GM13977 (cell line): ENCODE measurements at regions not wholly inside any gene's neighbourhood (a gene's known extent, or its start where the extent isn't known, plus 50 kb on each side); places are given as distances from the start of the nearest gene placed in this dataset.

Experiments
- DNase-seq: peaks from one replicate; pipeline ENCODE4 v3.0.0; 2012; ENCODE audit warnings: low spot score
- in situ Hi-C: fragments of 300-500 bp; cut with MboI; formaldehyde crosslinking; loops from one replicate; pipeline ENCODE4 v1.12.0; 2022; ENCODE audit warnings: low sequenced_read_pairs, low pct_unique_long_range_greater_than_20kb, mixed read lengths, inconsistent platforms; ENCODE audit not compliant: unreplicated experiment
- TF ChIP-seq, protein P1 (sequence below): IDR thresholded peaks from 2 replicates; pipeline ENCODE4 v1.5.1; 2012; ENCODE audit warnings: mild to moderate bottlenecking, control low read depth; ENCODE audit not compliant: insufficient read depth; ENCODE audit errors: extremely low read depth, missing control alignments

DNA sequence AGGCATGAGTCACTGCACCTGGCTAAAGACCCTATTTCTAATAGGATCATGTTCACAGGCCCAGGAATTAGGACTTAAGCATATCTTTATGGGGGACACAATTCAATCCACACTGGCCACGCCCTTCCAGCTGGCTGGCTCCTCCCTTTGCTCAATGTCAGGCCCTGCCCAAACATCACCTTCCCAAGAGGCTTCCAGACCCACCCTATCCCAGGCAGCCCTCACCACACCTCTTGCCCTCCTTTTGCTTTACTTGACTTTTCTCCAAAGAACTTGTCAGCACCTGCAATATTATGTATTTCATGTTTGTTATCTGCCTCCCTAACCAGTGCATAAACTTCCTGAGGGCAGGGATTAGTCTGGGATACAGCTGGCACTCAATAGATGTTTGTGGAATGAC lies 109.6 kb upstream of the CDH5 start:
- in situ Hi-C loops, result no loop called here
- TF ChIP-seq, protein P1, sequence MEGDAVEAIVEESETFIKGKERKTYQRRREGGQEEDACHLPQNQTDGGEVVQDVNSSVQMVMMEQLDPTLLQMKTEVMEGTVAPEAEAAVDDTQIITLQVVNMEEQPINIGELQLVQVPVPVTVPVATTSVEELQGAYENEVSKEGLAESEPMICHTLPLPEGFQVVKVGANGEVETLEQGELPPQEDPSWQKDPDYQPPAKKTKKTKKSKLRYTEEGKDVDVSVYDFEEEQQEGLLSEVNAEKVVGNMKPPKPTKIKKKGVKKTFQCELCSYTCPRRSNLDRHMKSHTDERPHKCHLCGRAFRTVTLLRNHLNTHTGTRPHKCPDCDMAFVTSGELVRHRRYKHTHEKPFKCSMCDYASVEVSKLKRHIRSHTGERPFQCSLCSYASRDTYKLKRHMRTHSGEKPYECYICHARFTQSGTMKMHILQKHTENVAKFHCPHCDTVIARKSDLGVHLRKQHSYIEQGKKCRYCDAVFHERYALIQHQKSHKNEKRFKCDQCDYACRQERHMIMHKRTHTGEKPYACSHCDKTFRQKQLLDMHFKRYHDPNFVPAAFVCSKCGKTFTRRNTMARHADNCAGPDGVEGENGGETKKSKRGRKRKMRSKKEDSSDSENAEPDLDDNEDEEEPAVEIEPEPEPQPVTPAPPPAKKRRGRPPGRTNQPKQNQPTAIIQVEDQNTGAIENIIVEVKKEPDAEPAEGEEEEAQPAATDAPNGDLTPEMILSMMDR, result no peak
- DNase-seq, result no peak

DNA sequence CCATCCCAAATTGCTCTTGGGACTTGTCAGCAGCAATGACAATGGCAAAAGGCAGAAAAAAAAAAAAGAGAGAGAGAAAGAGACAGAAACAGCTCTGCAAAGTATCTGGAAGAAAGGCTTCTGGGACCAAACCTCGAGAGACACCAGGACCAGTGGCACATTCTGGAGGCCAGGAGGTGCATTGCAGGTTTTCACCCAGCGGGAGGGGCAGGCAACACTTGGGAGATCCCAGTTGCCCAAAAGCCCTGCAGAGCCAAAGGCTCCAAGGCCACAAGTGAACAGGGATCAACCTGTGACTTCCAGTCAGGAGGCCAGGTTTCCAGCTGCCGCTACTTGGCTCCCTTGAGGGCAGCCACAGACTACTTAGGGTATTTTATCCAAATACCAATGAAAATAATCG lies 110.8 kb upstream of the CDH5 start:
- no peak for DNase-seq
- TF ChIP-seq, protein P1, result no peak
- in situ Hi-C loops, result no loop called here

DNA sequence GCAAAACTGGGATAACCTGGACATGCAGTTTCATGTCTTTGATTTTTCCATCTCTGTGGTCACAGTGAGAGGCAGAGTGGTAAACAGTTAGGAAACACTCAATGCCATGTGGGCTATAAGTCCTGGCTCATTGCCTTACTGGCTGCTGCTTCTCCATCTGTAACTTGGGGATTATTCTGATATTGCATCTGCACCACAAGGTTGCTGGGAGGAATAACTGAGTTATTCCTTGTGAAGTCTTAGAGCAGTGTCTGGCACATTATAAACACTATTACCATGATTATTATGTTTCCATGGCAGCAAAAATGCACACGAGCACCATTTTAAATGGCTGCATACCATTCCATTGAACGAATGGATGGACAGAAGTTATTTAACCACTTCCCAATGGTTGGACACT lies 111.7 kb upstream of the CDH5 start:
- TF ChIP-seq, protein P1, result no peak
- in situ Hi-C loops, result no loop called here

DNA sequence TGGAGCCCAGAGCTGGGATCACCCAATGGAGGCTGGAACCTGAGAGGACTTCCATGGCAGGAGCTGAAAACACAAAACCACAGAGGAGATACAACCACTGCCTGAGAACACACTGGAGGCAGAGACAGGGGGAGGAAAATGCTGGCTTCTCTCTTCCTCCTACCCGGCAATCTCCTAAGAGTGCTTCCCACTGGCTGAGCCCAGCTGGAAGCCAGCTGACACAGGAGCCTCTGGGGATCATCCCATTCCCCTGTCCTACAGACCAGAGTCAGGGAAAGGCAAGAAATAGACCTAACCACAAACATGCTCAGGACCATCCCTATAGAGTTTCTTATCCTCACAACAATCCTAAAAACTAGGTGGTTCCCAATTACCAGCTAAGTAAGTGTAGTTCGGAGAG lies 112.4 kb upstream of the CDH5 start:
- in situ Hi-C loops, result no loop called here
- no peak for DNase-seq
- TF ChIP-seq, protein P1, result no peak

More for the DNA sequence above, 111.7 kb upstream of the CDH5 start:
- DNase-seq, result no peak

DNA sequence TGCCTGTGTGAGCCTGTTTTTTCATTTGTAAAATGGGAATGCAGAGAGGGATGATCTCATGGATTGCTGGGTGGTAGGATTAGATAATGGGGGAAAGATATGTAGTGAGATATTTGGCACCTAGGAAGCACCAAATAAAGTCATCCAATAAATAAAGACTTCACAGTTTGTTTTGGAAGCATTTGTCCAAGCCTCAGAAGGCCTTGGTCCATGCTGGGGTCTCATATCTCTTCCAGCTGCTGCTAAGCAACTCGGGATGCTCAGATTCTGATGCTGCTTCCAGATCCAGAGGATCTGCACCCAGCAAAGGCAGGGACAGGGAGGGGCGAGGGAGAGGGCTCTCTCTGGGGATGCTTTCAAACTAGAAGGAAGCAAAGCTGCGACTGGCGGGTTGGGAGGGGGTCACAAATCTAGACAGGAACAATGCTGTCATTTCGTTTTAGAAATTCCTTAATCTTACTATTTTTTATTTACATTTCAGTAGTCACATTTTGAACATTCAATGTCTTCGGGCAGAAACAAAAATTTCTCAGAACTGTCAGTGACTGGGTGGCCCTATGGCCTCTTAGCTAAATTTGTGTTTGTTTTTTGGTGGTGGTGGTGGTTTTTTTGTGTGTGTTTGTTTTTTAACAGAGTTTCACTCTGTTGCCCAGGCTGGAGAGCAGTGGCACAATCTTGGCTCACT lies 114.9 kb upstream of the CDH5 start:
- no peak for DNase-seq
- TF ChIP-seq, protein P1, result no peak
- in situ Hi-C loops, result no loop called here

DNA sequence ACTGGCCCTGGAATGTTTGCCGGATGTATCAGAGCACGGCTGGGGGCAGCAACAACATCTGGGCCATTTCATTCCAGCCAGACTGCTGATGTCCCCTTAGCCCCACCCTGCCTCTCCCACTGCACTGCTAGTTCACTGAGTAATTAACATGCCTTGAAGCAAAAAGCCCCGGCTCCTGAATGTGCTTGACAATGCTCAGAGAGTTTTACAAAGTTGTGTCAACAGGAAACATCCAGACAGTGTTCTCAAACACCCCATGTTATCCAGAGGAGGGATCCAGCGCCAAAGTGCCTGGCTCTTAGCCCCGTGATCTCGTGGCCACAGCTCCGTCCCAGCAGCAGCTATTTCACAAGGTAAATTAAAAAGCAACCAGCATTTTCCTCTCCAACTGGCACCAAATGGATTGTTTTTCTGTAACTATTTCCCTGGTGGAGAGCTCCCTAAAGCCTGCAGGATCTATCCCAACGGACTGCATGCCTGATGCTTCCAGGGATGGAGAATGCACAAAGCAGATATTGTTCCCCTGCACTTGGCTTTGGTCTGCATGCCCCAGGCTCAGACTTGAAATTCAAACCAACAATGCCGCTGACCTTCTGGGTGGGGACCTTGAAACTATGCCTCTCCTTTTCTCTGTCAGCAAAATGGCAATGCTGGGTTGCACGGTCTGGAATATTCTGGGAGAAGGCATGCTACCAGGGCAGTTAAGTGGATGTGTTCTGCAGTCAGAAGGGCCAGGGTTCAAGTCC lies 115.6 kb upstream of the CDH5 start:
- in situ Hi-C loops, result no loop called here
- DNase-seq, result no peak
- TF ChIP-seq, protein P1, result no peak
